ENCODE measurements at regions not wholly inside any gene's neighbourhood (a gene's known extent, or its start where the extent isn't known, plus 50 kb on each side); places are given as distances from the start of the nearest gene placed in this dataset.

GRCh38 chr6:119535332-119535731, 185.8 kb upstream of the MAN1A1 start:
- no peak for DNase-seq (ENCODE audit: low spot score in 2 of 2)
- Histone ChIP-seq H3K9me3 (no peaks in the 10 kb centered on the region), H3K27ac (no peak overlapping the region), H3K27me3 (no peaks in the 10 kb centered on the region), H3K4me1 (no peaks in the 10 kb centered on the region), H3K4me3 (no peak overlapping the region), H3K36me3 (no peaks in the 10 kb centered on the region)
- TF ChIP-seq CTCF (IDR thresholded peaks at IDR 0.05): no peak
- intact Hi-C loops (cut with DNase I): no loop called here

- H3K9me3 ChIP-seq: no peaks in the 10 kb centered on the region
- no peak overlapping the region for H3K4me3 ChIP-seq
- H3K27ac ChIP-seq: no peak overlapping the region
- no peaks in the 10 kb centered on the region for H3K4me1 ChIP-seq
- no peaks in the 10 kb centered on the region for H3K27me3 ChIP-seq
- no peaks in the 10 kb centered on the region for H3K36me3 ChIP-seq
- no peak for DNase-seq (ENCODE audit: low spot score in 2 of 2)
- no peak for TF ChIP-seq CTCF (IDR thresholded peaks at IDR 0.05)
- intact Hi-C loops (cut with DNase I): no loop called here
Measured at GRCh38 chr6:119533603-119534279, 184.2 kb upstream of the MAN1A1 start.

GRCh38 chr6:119527231-119527578, 177.6 kb upstream of the MAN1A1 start:
- Histone ChIP-seq H3K4me1 (no peaks in the 10 kb centered on the region), H3K27me3 (no peaks in the 10 kb centered on the region), H3K4me3 (no peak overlapping the region), H3K27ac (no peak overlapping the region), H3K36me3 (no peaks in the 10 kb centered on the region), H3K9me3 (no peaks in the 10 kb centered on the region)
- TF ChIP-seq CTCF (IDR thresholded peaks at IDR 0.05): no peak
- intact Hi-C loops (cut with DNase I): no loop called here
- DNase-seq (ENCODE audit: low spot score in 2 of 2): no peak

- Histone ChIP-seq H3K27me3 (no peaks in the 10 kb centered on the region), H3K27ac (no peak overlapping the region), H3K36me3 (no peaks in the 10 kb centered on the region), H3K4me3 (no peak overlapping the region), H3K4me1 (no peaks in the 10 kb centered on the region), H3K9me3 (no peaks in the 10 kb centered on the region)
- no peak for TF ChIP-seq CTCF (IDR thresholded peaks at IDR 0.05)
- intact Hi-C loops (cut with DNase I): no loop called here
- DNase-seq (ENCODE audit: low spot score in 2 of 2): no peak
Measured at GRCh38 chr6:119526561-119527230, 177.1 kb upstream of the MAN1A1 start.

- DNase-seq (ENCODE audit: low spot score in 2 of 2): no peak
- H3K36me3 ChIP-seq: no peaks in the 10 kb centered on the region
- no peaks in the 10 kb centered on the region for H3K4me1 ChIP-seq
- TF ChIP-seq CTCF (IDR thresholded peaks at IDR 0.05): no peak
- H3K4me3 ChIP-seq: no peak overlapping the region
- no peaks in the 10 kb centered on the region for H3K27me3 ChIP-seq
- no peaks in the 10 kb centered on the region for H3K9me3 ChIP-seq
- intact Hi-C loops (cut with DNase I): no loop called here
- no peak overlapping the region for H3K27ac ChIP-seq
Measured at GRCh38 chr6:119524410-119524809, 174.8 kb upstream of the MAN1A1 start.

Data from ascending aorta (tissue), 2 donors.